NCI-H2171 treated with DMSO at 0.1 percent for 48 hours (cell line): ENCODE measurements at regions not wholly inside any gene's neighbourhood (a gene's known extent, or its start where the extent isn't known, plus 50 kb on each side); places are given as distances from the start of the nearest gene placed in this dataset.
"Not testable (repeated sequence)": the region's sequence is repeated elsewhere in the genome, so short reads cannot be mapped to it uniquely, and the experiment has no call there.

Experiments
- DNase-seq: peaks from one replicate; lab custom pipeline; 2025; lab: John Stamatoyannopoulos, UW

GRCh38 chr6:51477711-51478311 lies 609.6 kb downstream of the PKHD1 start:
- no peak for DNase-seq

GRCh38 chr6:51479296-51479695 lies 608.1 kb downstream of the PKHD1 start:
- no peak for DNase-seq

- no peak for DNase-seq
Observed at GRCh38 chr6:51480040-51480439, 607.4 kb downstream of the PKHD1 start.

- DNase-seq = not testable (repeated sequence)
Observed at GRCh38 chr6:51485869-51486268, 601.5 kb downstream of the PKHD1 start.

GRCh38 chr6:51487937-51488336 lies 599.5 kb downstream of the PKHD1 start:
- DNase-seq = no peak

- DNase-seq = no peak
Observed at GRCh38 chr6:51489133-51489532, 598.3 kb downstream of the PKHD1 start.

- no peak for DNase-seq
Observed at GRCh38 chr6:51490101-51490500, 597.3 kb downstream of the PKHD1 start.

- DNase-seq = no peak
Observed at GRCh38 chr6:51494342-51494741, 593.1 kb downstream of the PKHD1 start.

GRCh38 chr6:51495096-51495495 lies 592.3 kb downstream of the PKHD1 start:
- DNase-seq = no peak

- no peak for DNase-seq
Observed at GRCh38 chr6:51495610-51496396, 591.6 kb downstream of the PKHD1 start.

GRCh38 chr6:51502996-51503395 lies 584.4 kb downstream of the PKHD1 start:
- no peak for DNase-seq

GRCh38 chr6:51505434-51505833 lies 582.0 kb downstream of the PKHD1 start:
- no peak for DNase-seq

GRCh38 chr6:51509597-51509996 lies 577.8 kb downstream of the PKHD1 start:
- no peak for DNase-seq

- no peak for DNase-seq
Observed at GRCh38 chr6:51511081-51511480, 576.3 kb downstream of the PKHD1 start.

GRCh38 chr6:51513891-51514747 lies 573.3 kb downstream of the PKHD1 start:
- DNase-seq = no peak

- no peak for DNase-seq
Observed at GRCh38 chr6:51514748-51515402, 572.5 kb downstream of the PKHD1 start.

- DNase-seq = no peak
Observed at GRCh38 chr6:51526049-51526448, 561.4 kb downstream of the PKHD1 start.

GRCh38 chr6:51526922-51527321 lies 560.5 kb downstream of the PKHD1 start:
- DNase-seq = no peak

GRCh38 chr6:51528556-51528955 lies 558.9 kb downstream of the PKHD1 start:
- DNase-seq = no peak

- DNase-seq = no peak
Observed at GRCh38 chr6:51529240-51529639, 558.2 kb downstream of the PKHD1 start.

- DNase-seq = no peak
Observed at GRCh38 chr6:51531623-51532022, 555.8 kb downstream of the PKHD1 start.

- DNase-seq = no peak
Observed at GRCh38 chr6:51533962-51534361, 553.5 kb downstream of the PKHD1 start.
